ENCODE measurements at regions not wholly inside any gene's neighbourhood (a gene's known extent, or its start where the extent isn't known, plus 50 kb on each side); places are given as distances from the start of the nearest gene placed in this dataset.
"Not testable (repeated sequence)": the region's sequence is repeated elsewhere in the genome, so short reads cannot be mapped to it uniquely, and the experiment has no call there.

DNA sequence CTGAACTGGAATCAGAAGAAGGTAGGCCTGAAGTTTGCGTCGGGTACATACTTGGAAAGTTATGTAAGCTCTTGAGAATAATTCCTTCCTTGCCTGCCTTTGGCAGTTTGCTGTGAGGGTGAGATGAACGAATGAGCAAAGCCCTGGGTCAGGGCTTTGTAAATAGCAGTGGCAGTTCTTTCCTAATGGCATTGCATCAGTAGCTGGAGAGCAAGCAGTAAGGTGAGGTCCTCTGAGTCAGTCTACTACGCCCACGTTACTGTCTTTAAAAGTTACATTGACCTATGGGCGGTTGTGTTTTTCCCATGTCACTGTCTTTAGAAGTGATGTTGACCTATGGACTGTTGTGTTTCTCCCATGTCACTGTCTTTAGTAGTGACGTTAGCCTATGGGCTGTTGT, 179.1 kb upstream of the E2F8 start:
- Histone ChIP-seq H3K9me2 (replicated peaks; ENCODE audit: control insufficient read depth, low read length) (no peaks in the 10 kb centered on the region), H3K4me2 (ENCODE audit: low read length) (no peak overlapping the region), H3K4me3 (ENCODE audit: low read length) (no peak overlapping the region)

DNA sequence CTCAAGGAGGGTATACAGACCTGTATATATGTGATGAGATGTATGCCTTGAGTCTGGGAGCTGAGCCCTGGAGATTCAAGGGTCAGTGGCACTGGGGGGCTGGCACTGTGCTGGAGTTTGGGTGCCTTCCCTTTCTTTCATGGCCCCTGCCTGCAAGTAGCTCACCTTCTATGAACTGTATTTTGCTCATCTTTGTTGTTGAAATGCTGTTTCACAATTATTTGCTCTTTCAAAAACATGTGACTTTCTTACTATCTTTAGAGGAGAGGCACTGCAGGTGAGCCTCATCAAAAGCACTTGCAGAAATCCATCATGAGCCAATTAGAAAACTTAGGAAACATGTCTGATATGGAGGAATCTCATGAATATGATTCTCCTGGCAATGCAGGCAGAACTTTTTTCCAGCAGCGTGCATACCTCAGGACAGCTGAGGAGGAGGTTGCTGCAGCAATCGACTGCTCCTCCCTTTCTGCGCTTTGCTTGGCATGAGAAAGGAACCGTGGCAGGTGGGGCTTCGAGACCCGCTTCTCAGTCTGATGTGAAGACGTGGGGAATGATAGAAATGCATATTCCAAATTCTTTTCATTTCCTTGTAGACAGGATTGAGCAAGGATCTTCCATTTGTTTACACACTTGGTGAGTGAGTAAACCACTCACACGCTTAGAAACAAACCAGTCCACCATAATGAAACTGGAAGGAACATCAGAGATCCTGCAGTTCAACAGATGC, 178.4 kb upstream of the E2F8 start:
- H3K36me3 ChIP-seq (ENCODE audit: control insufficient read depth, low read length), result no peaks in the 10 kb centered on the region
- no peak overlapping the region for H3K4me2 ChIP-seq (ENCODE audit: low read length)

More for the DNA sequence above, 179.1 kb upstream of the E2F8 start:
- Histone ChIP-seq H3K36me3 (ENCODE audit: control insufficient read depth, low read length) (no peaks in the 10 kb centered on the region), H4K20me1 (ENCODE audit: control insufficient read depth, insufficient read depth, low read depth, low read length) (no peaks in the 10 kb centered on the region), H3K27me3 (ENCODE audit: control insufficient read depth, low read length) (peaks cover 6% of the 10 kb centered on the region; the same call in 1 of the 2 replicates), H3K9me3 (ENCODE audit: control insufficient read depth, insufficient read depth, low read length) (no peaks in the 10 kb centered on the region), H3K4me1 (ENCODE audit: control insufficient read depth, low read length) (no peaks in the 10 kb centered on the region), H3F3A (ENCODE audit: control insufficient read depth, insufficient read depth) (no peaks in the 10 kb centered on the region), H3K27ac (ENCODE audit: low read depth, low read length) (no peak overlapping the region), H3K79me2 (ENCODE audit: control insufficient read depth, low read length) (no peaks in the 10 kb centered on the region)
- TF ChIP-seq, protein P1, sequence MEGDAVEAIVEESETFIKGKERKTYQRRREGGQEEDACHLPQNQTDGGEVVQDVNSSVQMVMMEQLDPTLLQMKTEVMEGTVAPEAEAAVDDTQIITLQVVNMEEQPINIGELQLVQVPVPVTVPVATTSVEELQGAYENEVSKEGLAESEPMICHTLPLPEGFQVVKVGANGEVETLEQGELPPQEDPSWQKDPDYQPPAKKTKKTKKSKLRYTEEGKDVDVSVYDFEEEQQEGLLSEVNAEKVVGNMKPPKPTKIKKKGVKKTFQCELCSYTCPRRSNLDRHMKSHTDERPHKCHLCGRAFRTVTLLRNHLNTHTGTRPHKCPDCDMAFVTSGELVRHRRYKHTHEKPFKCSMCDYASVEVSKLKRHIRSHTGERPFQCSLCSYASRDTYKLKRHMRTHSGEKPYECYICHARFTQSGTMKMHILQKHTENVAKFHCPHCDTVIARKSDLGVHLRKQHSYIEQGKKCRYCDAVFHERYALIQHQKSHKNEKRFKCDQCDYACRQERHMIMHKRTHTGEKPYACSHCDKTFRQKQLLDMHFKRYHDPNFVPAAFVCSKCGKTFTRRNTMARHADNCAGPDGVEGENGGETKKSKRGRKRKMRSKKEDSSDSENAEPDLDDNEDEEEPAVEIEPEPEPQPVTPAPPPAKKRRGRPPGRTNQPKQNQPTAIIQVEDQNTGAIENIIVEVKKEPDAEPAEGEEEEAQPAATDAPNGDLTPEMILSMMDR (IDR thresholded peaks at IDR 0.05; ENCODE audit: low read depth, low read length, poor library complexity, severe bottlenecking), result no peak
- no peak for TF ChIP-seq EZH2phosphoT487 (IDR thresholded peaks at IDR 0.05; ENCODE audit: borderline replicate concordance, low read length)

DNA sequence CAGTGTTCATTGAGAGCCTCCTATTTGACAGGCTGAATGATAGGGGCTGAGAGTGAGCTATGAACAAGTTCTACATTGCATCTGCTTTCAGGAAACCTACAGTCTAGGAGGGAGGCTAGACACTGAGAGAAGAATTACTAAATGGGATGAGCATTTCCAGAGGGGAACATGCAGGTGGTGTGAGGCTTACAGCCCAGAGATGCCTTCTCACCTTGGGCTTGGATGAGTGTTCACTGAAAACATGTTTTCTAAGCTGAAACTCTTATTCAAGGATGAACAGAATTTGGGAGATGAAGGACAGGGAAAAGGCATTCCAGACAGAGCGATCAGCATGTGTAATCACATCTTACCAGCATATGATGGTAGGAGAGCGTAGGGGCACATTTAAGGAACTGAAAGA, 177.5 kb upstream of the E2F8 start:
- H3K4me2 ChIP-seq (ENCODE audit: low read length), result no peak overlapping the region

More for the DNA sequence above, 178.4 kb upstream of the E2F8 start:
- H3K79me2 ChIP-seq (ENCODE audit: control insufficient read depth, low read length), result no peaks in the 10 kb centered on the region
- no peaks in the 10 kb centered on the region for H3K9me2 ChIP-seq (replicated peaks; ENCODE audit: control insufficient read depth, low read length)
- H3K4me1 ChIP-seq (ENCODE audit: control insufficient read depth, low read length), result no peaks in the 10 kb centered on the region
- H3K27ac ChIP-seq (ENCODE audit: low read depth, low read length), result no peak overlapping the region
- no peaks in the 10 kb centered on the region for H3F3A ChIP-seq (ENCODE audit: control insufficient read depth, insufficient read depth)
- no peaks in the 10 kb centered on the region for H4K20me1 ChIP-seq (ENCODE audit: control insufficient read depth, insufficient read depth, low read depth, low read length)
- peaks cover 6% of the 10 kb centered on the region; the same call in 1 of the 2 replicates for H3K27me3 ChIP-seq (ENCODE audit: control insufficient read depth, low read length)
- no peaks in the 10 kb centered on the region for H3K9me3 ChIP-seq (ENCODE audit: control insufficient read depth, insufficient read depth, low read length)
- no peak overlapping the region for H3K4me3 ChIP-seq (ENCODE audit: low read length)
- TF ChIP-seq, protein P1 (IDR thresholded peaks at IDR 0.05; ENCODE audit: low read depth, low read length, poor library complexity, severe bottlenecking), result no peak
- TF ChIP-seq EZH2phosphoT487 (IDR thresholded peaks at IDR 0.05; ENCODE audit: borderline replicate concordance, low read length), result no peak

DNA sequence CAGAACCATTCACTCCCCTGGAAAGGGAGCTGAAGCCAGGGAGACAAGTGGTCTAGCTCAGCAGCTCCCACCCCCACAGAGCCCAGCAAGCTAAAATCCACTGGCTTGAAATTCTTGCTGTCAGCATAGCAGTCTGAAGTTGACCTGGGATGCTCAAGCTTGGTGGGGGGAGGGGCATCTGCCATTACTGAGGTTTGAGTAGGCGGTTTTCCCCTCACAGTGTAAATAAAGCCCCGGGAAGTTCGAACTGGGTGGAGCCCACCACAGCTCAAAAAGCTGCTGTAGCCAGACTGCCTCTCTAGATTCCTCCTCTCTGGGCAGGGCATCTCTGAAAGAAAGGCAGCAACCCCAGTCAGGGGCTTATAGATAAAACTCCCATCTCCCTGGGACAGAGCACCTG, 171.3 kb upstream of the E2F8 start:
- H3F3A ChIP-seq (ENCODE audit: control insufficient read depth, insufficient read depth); H3K9me2 ChIP-seq (replicated peaks; ENCODE audit: control insufficient read depth, low read length); H3K27ac ChIP-seq (ENCODE audit: low read depth, low read length); H3K4me2 ChIP-seq (ENCODE audit: low read length); H3K36me3 ChIP-seq (ENCODE audit: control insufficient read depth, low read length); H3K79me2 ChIP-seq (ENCODE audit: control insufficient read depth, low read length); H3K9me3 ChIP-seq (ENCODE audit: control insufficient read depth, insufficient read depth, low read length); H4K20me1 ChIP-seq (ENCODE audit: control insufficient read depth, insufficient read depth, low read depth, low read length); H3K27me3 ChIP-seq (ENCODE audit: control insufficient read depth, low read length); H3K4me3 ChIP-seq (ENCODE audit: low read length); H3K4me1 ChIP-seq (ENCODE audit: control insufficient read depth, low read length): not testable (repeated sequence)

More for the DNA sequence above, 177.5 kb upstream of the E2F8 start:
- Histone ChIP-seq H3K27ac (ENCODE audit: low read depth, low read length) (no peak overlapping the region), H3K79me2 (ENCODE audit: control insufficient read depth, low read length) (no peaks in the 10 kb centered on the region), H3K36me3 (ENCODE audit: control insufficient read depth, low read length) (no peaks in the 10 kb centered on the region), H3K4me1 (ENCODE audit: control insufficient read depth, low read length) (no peaks in the 10 kb centered on the region), H4K20me1 (ENCODE audit: control insufficient read depth, insufficient read depth, low read depth, low read length) (no peaks in the 10 kb centered on the region), H3K9me2 (replicated peaks; ENCODE audit: control insufficient read depth, low read length) (no peaks in the 10 kb centered on the region), H3K27me3 (ENCODE audit: control insufficient read depth, low read length) (peaks cover 6% of the 10 kb centered on the region; the same call in 1 of the 2 replicates), H3K9me3 (ENCODE audit: control insufficient read depth, insufficient read depth, low read length) (no peaks in the 10 kb centered on the region), H3F3A (ENCODE audit: control insufficient read depth, insufficient read depth) (no peaks in the 10 kb centered on the region), H3K4me3 (ENCODE audit: low read length) (no peak overlapping the region)
- no peak for TF ChIP-seq EZH2phosphoT487 (IDR thresholded peaks at IDR 0.05; ENCODE audit: borderline replicate concordance, low read length)
- TF ChIP-seq, protein P1 (IDR thresholded peaks at IDR 0.05; ENCODE audit: low read depth, low read length, poor library complexity, severe bottlenecking), result no peak
